K562 (cell line): ENCODE measurements at regions not wholly inside any gene's neighbourhood (a gene's known extent, or its start where the extent isn't known, plus 50 kb on each side); places are given as distances from the start of the nearest gene placed in this dataset.

Experiments used
- ATAC-seq: fragments of 200-7000 bp; cut with Tn5 transposase; 3 replicates; pipeline ENCODE4 v1.9.1; 2020; ENCODE audit warnings: moderate library complexity
- BruUV-seq: library from RNA; stranded (reverse); fragments of 400-500 nt; replicated peaks from 2 replicates; lab custom pipeline; 2021; lab: Mats Ljungman, UMichigan
- CTCF ChIA-PET: fragments of 300-600 bp; formaldehyde crosslinking; extraction: SDS; loops from one replicate; lab custom pipeline; 2021; ENCODE audit warnings: low intra/inter-chr PET ratio; lab: Yijun Ruan, JAX
- POLR2A ChIA-PET: fragments of 300-600, 350-650 bp; sonication (Branson Sonifier 250); formaldehyde crosslinking; extraction: SDS; loops from one replicate; lab custom pipeline; 2021; ENCODE audit warnings: antibody characterized with exemption, inconsistent platforms; lab: Yijun Ruan, JAX
- DNase-seq, 4 experiments: peaks; one replicate each; pipeline versions ENCODE4 v3.0.0 to v3.0.0-alpha.2; 2011 to 2018; ENCODE audit warnings: low spot score in 3 of 4, mixed read lengths in 3 of 4; ENCODE audit errors: extremely low read depth in 1 of 4
- FAIRE-seq: peaks from 2 replicates; lab custom pipeline; 2011; peaks lifted over from hg19 to GRCh38; lab: Jason Lieb, UNC
- H2AFZ ChIP-seq: 2 replicates; pipeline ENCODE4 v1.6.0; 2011; ENCODE audit warnings: low read depth, low read length, control low read depth, inconsistent platforms
- H3K27ac ChIP-seq: fragments of 200-600 bp; 3 replicates; pipeline ENCODE4 v1.8.0; 2011; ENCODE audit warnings: low read depth, mild to moderate bottlenecking, control low read depth, inconsistent platforms, low read length, moderate library complexity, mixed read lengths; ENCODE audit errors: extremely low read depth
- H3K27me3 ChIP-seq, 2 experiments: fragments of 300-600 bp in 1 of 2; 2 replicates in 1 of 2; 3 replicates in 1 of 2; pipeline versions ENCODE4 v1.6.0 to v1.8.0; 2011; ENCODE audit warnings: inconsistent platforms in 2 of 2, low read length in 2 of 2, mild to moderate bottlenecking in 1 of 2, mixed read lengths in 1 of 2, moderate library complexity in 1 of 2; ENCODE audit not compliant: control insufficient read depth in 2 of 2, insufficient read depth in 2 of 2
- H3K36me3 ChIP-seq: fragments of 300-600 bp; 3 replicates; pipeline ENCODE4 v1.8.0; 2011; ENCODE audit warnings: mild to moderate bottlenecking, low read length, inconsistent platforms; ENCODE audit not compliant: control insufficient read depth, insufficient read depth
- H3K4me1 ChIP-seq, 2 experiments: fragments of 200-600 bp in 1 of 2; replicated peaks in 1 of 2; 2 replicates in 1 of 2; 3 replicates in 1 of 2; pipeline versions ENCODE4 v1.5.1 to v1.8.0; 2011; ENCODE audit warnings: inconsistent platforms in 2 of 2, low read length in 2 of 2, mild to moderate bottlenecking in 1 of 2, mixed read lengths in 1 of 2, moderate library complexity in 1 of 2; ENCODE audit not compliant: control insufficient read depth in 2 of 2, insufficient read depth in 2 of 2
- H3K4me2 ChIP-seq: 2 replicates; pipeline ENCODE4 v1.6.1; 2011; ENCODE audit warnings: low read length, control low read depth, inconsistent platforms, mixed read lengths; ENCODE audit not compliant: insufficient read depth
- H3K4me3 ChIP-seq: fragments of 200-600 bp; sonication (generic), shearing (Covaris generic); 2 replicates; pipeline ENCODE4 v1.5.1; 2016; ENCODE audit warnings: control low read depth, inconsistent platforms
- H3K79me2 ChIP-seq: fragments of 200-600 bp; 3 replicates; pipeline ENCODE4 v1.8.0; 2011; ENCODE audit warnings: low read length, inconsistent platforms; ENCODE audit not compliant: control insufficient read depth, insufficient read depth
- H3K9ac ChIP-seq, 2 experiments: 2 replicates each; pipeline versions ENCODE4 v1.6.0 to v1.6.1; 2011; ENCODE audit warnings: low read depth in 2 of 2, low read length in 2 of 2, control low read depth in 1 of 2, inconsistent platforms in 1 of 2, mild to moderate bottlenecking in 1 of 2, mixed read lengths in 1 of 2; ENCODE audit not compliant: insufficient read depth in 1 of 2
- H3K9me1 ChIP-seq: one replicate; pipeline ENCODE4 v1.6.0; 2011; ENCODE audit warnings: inconsistent platforms, mild to moderate bottlenecking, low read length, moderate library complexity; ENCODE audit not compliant: control insufficient read depth, insufficient read depth
- H3K9me3 ChIP-seq: replicated peaks from 2 replicates; pipeline ENCODE4 v1.5.1; 2011; ENCODE audit warnings: low read depth, low read length, inconsistent platforms; ENCODE audit not compliant: control insufficient read depth, insufficient read depth
- H4K20me1 ChIP-seq: replicated peaks from 2 replicates; pipeline ENCODE4 v1.6.1; 2011; ENCODE audit warnings: low read length, inconsistent platforms, mixed read lengths; ENCODE audit not compliant: control insufficient read depth, insufficient read depth
- EGR1 ChIP-seq: fragments of 450-650 bp; conservative IDR thresholded peaks from 2 replicates; pipeline ENCODE4 v1.6.1; 2017; ENCODE audit warnings: mild to moderate bottlenecking
- MAX ChIP-seq: sonication (generic); formaldehyde crosslinking; IDR thresholded peaks from 2 replicates; pipeline ENCODE4 v1.9.0; 2022; ENCODE audit warnings: mild to moderate bottlenecking, missing genetic modification reagents
- MXI1 ChIP-seq: IDR thresholded peaks from 2 replicates; pipeline ENCODE4 v1.6.1; 2011; ENCODE audit warnings: low read depth, mild to moderate bottlenecking, improper control_type of control experiment, low read length
- NR0B1 ChIP-seq: fragments of 450-650 bp; IDR thresholded peaks from one replicate; pipeline ENCODE4 v1.6.1; 2018; ENCODE audit warnings: mild to moderate bottlenecking, moderate library complexity; ENCODE audit not compliant: partially characterized antibody
- RAD21 ChIP-seq, 2 experiments: fragments of 250-450 bp in 1 of 2; fragments of 450-650 bp in 1 of 2; sonication (Bioruptor Pico) in 1 of 2; formaldehyde crosslinking in 1 of 2; IDR thresholded peaks in 1 of 2; conservative IDR thresholded peaks in 1 of 2; 2 replicates each; pipeline versions ENCODE4 v1.4.0 to v1.8.0; 2020 to 2022; ENCODE audit warnings: mild to moderate bottlenecking in 2 of 2, moderate library complexity in 1 of 2
- SUPT5H ChIP-seq: fragments of 450-650 bp; IDR thresholded peaks from 2 replicates; pipeline ENCODE4 v1.6.1; 2016
- XRCC3 ChIP-seq: fragments of 450-650 bp; IDR thresholded peaks from 2 replicates; pipeline ENCODE4 v1.6.1; 2017; ENCODE audit warnings: mild to moderate bottlenecking, moderate library complexity
- ZFX ChIP-seq: sonication (generic); formaldehyde crosslinking; IDR thresholded peaks from 2 replicates; pipeline ENCODE4 v1.8.0; 2022; ENCODE audit warnings: mild to moderate bottlenecking, missing genetic modification reagents, moderate library complexity
- ZNF23 ChIP-seq: fragments of 250-450 bp; sonication (Bioruptor Pico); IDR thresholded peaks from 2 replicates; pipeline ENCODE4 v1.4.0; 2020; ENCODE audit warnings: mild to moderate bottlenecking
- ZNF408 ChIP-seq: fragments of 250-450 bp; sonication (Bioruptor Pico); IDR thresholded peaks from 2 replicates; pipeline ENCODE4 v1.4.0; 2020; ENCODE audit warnings: low read depth, mild to moderate bottlenecking, moderate library complexity
- ZSCAN29 ChIP-seq: fragments of 450-650 bp; IDR thresholded peaks from 2 replicates; pipeline ENCODE4 v1.6.1; 2017
- WGBS: fragments of 100-300 bp; shearing (Covaris generic); methylation state at CpG from one replicate; pipeline ENCODE4 v1.1.6; 2016; ENCODE audit warnings: low coverage, mixed read lengths; ENCODE audit not compliant: insufficient coverage; ENCODE audit errors: missing lambda C conversion rate; 5-methylcytosine and 5-hydroxymethylcytosine counted together
- in situ Hi-C: fragments of 300-500 bp; cut with MboI; formaldehyde crosslinking; loops from 4 replicates; pipeline ENCODE4 v1.15.0; 2018; ENCODE audit warnings: inconsistent platforms, mixed read lengths
- intact Hi-C: fragments of 100-400 bp; cut with micrococcal nuclease; formaldehyde crosslinking; loops from 2 replicates; pipeline ENCODE4 v1.14.2; 2022

DNA sequence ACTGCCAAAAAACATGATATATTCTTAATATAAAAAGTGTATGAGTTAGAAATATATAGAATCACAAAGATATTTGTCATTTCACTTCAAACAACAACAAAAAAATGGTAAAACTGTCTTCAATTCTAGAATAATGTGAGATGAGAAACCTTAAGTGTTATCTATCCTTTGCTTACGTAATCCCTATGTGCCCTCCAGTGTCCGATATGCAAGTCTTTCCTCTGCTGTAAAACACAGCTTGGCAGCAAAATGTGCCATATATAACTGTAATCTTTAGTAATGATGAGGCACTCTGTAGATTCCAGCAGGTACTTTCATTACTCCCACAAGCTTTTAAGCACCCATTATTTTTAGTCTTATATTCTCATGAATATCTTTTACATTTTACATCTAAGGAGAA lies 555.1 kb upstream of the FRG1 start:
- BruUV-seq, result no TSS peak
- ChIA-PET POLR2A (no interaction called here), CTCF (no interaction called here)
- DNase-seq (no peak), ATAC-seq (no peak)
- in situ Hi-C loops (no loop called here), intact Hi-C loops (no loop called here)
- Histone ChIP-seq H3K9ac (no peak overlapping the region), H3K27ac (no peak overlapping the region), H3K4me2 (no peak overlapping the region), H3K9me1 (no peaks in the 10 kb centered on the region), H3K9me3 (no peaks in the 10 kb centered on the region), H3K27me3 (no peaks in the 10 kb centered on the region)
- TF ChIP-seq RAD21 (CRISPR knock-in tag; conservative IDR thresholded peaks at IDR 0.05 in 1 of 2, IDR thresholded peaks at IDR 0.05 in 1 of 2) (no peak), SUPT5H (no peak), MXI1 (no peak), ZSCAN29 (no peak), NR0B1 (no peak), XRCC3 (no peak), EGR1 (no peak), ZNF23 (CRISPR knock-in tag) (no peak), ZNF408 (CRISPR knock-in tag) (no peak), ZFX (CRISPR knock-in tag) (no peak), MAX (no peak)
- TF ChIP-seq, all 486 proteins: peak for 0
- 0% methylated on average over 2 of the region's 2 CpGs for WGBS
- H3K79me2 ChIP-seq, result no peaks in the 10 kb centered on the region
- no peaks in the 10 kb centered on the region for H3K4me1 ChIP-seq
- no peak for FAIRE-seq
- no peak overlapping the region for H2AFZ ChIP-seq
- H4K20me1 ChIP-seq, result no peaks in the 10 kb centered on the region
- no peaks in the 10 kb centered on the region for H3K36me3 ChIP-seq
- no peak overlapping the region for H3K4me3 ChIP-seq
